ENCODE measurements at regions not wholly inside any gene's neighbourhood (a gene's known extent, or its start where the extent isn't known, plus 50 kb on each side); places are given as distances from the start of the nearest gene placed in this dataset.
"Not testable (repeated sequence)": the region's sequence is repeated elsewhere in the genome, so short reads cannot be mapped to it uniquely, and the experiment has no call there.

DNA sequence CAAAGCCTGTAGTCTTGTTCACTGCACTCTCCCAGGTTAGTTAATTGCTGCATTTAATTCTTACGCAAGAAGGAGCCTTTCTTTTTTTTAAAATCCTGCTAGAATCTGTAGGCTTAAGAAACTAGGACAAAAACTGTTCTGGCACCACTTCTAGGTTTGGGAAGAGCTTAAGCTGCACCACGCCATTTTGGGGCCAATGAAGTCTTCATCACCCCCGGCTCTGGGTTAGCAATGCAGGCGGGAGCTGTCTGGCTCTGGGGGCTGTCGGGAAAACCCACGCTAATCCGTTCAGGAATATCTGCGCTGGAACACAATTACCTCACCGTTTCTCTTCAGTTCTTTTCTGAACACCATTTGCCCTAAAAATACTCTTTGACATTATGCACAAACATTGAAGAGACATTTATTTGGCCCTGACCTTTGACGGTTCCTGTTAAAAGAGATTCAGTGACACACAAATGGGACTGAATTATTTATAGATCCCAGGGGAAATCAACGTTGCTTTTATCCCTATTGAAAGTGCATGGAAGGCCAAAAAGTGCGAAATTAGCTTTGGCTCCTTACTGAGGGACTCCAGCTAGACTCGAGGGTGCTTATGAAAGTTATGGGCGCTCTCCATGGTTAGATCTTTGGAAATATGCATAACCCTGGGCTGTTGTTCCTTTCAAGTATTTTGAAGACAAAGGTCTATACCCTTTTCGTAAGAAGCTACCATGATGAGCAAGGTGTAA lies 249.2 kb downstream of the HAPSTR1 start:
- no peak for DNase-seq (ENCODE audit: low read depth in 2 of 2)

DNA sequence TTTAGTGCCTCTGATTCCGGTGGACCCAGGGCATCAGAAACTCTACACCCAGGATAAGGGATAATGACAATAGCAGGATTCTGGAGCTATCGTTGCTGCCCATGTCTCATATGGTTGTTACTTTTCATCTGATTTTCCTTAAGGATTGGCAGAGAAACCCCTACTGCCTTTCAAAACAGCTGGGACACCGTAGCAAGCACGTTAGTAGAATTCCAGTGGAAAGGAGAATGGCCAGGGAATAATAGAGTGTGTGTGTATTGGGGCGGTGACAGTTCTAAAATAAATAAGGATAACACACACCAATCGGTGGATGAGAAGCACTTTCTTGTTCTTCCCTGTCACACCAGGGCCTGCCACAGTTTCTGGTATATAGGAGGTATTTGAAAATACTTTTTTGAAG lies 251.8 kb downstream of the HAPSTR1 start:
- no peak for DNase-seq (ENCODE audit: low read depth in 2 of 2)

DNA sequence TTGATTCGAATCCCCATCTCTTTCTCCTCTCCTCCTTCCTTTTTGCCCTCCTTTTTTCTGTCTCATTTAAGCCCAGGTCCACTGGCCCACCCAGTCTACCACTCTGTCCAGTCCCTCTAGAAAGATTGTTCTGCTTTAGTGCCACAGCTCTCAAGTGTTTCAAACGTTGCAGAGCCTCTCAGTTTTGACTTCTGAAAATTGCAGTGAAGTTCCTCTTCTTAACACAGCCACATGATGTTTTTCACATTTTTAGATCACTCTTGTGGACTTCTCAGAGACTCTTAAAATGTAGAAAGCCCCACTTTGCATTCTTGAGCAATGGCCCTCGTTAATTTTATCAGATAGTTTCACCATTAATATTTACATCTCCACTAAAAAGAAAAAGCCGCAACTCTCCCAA lies 253.1 kb downstream of the HAPSTR1 start:
- DNase-seq (ENCODE audit: low read depth in 2 of 2) = no peak

DNA sequence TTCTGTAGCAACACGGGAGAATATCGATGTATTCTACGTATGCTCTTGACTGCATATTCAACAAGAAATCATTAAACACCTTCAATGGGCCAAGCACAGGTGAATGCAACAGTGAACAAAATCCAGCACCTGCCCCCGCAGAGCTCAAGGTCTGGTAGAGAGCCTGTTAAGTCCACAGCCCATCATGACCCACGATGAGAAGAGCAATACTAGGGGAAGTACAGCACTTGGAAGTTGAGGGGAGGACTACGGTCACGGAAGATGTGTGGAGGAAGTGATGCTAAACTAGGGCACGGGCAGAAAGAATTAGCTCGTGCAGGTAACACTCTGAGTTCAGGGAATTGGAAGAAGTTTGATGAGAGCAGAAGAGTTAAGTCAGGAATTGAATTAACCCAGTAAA lies 253.6 kb downstream of the HAPSTR1 start:
- DNase-seq (ENCODE audit: low read depth in 2 of 2) = no peak

DNA sequence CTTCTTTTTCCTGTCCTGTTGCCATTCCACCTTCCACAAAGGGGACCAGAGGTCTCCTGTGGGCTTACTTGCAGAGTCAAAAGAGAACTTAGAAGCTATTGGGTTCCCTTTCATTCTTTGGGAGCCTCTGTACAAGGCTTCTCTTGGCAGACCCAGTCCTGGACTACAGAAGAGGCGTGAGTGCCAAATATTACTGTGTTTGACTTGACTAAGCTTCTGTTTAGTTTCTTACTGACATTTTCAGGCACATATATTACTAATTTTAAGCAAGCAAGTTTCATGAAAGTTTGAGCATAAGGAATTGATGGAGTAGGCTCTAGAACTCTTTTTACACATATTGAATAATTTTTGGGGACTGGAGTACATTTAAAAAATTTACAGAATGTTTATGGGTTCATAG lies 254.4 kb downstream of the HAPSTR1 start:
- DNase-seq (ENCODE audit: low read depth in 2 of 2) = no peak

DNA sequence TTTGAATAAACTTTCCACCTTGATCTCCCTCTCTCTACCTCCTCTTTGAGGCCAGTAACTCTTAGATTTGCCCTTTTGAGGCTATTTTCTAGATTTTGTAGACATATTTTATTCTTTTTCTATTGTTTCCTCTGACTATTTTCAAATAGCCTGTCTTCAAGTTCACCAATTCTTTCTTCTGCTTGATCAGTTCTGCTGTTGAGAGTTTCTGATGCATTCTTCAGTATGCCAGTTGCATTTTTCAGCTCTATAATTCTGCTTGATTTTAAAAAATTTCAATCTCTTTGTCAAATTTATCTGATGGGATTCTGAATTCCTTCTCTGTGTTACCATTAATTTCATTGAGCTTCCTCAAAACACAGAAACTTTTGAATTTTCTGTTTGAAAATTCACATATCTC lies 257.5 kb downstream of the HAPSTR1 start:
- DNase-seq (ENCODE audit: low read depth in 2 of 2) = no peak

DNA sequence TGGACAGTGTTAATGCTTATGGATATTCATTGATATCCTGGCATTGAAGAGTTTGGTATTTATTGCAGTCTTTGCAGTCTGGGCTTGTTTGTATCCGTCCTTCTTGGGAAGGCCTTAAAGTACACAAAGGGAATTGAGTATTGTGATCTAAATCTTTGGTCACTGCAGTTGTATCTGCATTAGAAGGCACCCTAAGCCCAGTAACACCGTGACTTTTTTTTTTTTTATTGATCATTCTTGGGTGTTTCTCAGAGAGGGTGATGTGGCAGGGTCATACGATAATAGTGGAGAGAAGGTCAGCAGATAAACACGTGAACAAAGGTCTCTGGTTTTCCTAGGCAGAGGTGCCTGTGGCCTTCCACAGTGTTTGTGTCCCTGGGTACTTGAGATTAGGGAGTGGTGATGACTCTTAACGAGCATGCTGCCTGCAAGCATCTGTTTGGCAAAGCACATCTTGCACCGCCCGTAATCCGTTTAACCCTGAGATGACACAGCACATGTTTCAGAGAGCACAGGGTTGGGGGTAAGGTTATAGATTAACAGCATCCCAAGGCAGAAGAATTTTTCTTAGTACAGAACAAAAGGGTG lies 258.0 kb downstream of the HAPSTR1 start:
- DNase-seq (ENCODE audit: low read depth in 2 of 2) = not testable (repeated sequence)

DNA sequence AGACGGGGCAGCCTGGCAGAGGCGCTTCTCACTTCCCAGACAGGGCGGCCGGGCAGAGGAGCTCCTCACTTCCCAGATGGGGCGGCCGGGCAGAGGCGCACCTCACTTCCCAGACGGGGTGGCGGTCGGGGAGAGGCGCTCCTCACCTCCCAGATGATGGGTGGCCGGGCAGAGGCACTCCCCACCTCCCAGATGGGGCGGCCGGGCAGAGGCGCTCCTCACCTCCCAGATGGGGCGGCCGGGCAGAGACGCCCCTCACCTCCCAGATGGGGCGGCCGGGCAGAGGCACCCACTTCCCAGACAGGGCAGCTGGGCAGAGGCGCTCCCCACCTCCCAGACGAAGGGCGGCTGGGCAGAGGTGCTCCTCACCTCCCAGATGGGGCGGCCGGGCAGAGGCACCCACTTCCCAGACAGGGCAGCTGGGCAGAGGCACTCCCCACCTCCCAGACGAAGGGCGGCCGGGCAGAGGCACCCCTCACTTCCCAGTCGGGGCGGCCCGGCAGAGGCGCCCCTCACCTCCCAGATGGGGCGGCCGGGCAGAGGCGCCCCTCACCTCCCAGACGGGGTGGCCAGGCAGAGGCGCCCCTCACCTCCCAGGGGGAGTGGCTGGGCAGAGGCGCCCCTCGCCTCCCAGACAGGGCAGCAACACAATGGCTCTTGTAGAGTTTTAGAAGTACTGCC lies 258.8 kb downstream of the HAPSTR1 start:
- not testable (repeated sequence) for DNase-seq (ENCODE audit: low read depth in 2 of 2)

DNA sequence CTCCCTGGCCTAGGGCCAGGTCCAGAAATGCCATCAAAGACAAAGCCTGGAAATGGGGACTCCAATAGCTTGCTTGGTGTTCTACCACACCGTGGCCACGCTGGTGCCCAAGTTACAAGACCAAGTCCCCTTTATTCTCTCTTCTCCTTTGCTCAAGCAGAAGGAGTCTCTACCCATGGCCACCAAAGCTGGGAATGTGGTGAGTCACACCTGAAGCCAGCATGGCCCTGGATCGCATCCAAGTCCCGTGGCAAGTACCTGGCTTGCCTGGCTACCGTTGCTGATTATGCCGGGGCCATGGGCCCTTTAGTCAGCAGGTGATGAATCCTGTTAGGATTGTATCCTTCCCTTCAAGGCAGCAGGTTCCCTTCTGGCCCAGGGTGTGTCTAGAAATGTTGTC lies 260.0 kb downstream of the HAPSTR1 start:
- no peak for DNase-seq (ENCODE audit: low read depth in 2 of 2)

DNA sequence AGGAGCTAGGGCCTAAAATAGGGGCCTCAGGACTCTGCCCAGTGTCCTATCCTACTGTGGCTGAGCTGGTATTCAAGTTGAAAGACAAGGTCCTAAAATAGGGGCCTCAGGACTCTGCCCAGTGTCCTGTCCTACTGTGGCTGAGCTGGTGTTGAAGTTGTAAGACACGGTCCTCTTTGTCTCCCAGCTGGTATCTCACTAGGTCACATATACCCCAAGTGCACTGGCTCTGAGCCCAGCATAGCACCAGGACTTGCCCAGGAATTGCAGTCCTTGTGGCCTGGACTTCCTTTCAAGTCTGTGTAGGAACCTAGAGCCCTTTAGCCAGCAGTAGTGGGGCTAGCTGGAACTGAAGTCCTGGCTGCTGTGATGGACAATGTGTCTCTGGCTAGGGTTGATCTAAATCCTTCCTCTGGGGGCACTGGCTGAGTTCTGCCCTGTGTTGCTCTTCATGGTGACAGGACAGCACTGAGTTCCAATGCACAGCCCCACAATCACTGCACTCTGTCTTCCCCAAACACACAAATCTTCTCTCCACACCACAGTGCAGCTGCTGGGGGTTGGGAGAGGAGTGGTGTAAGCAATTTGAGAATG lies 260.5 kb downstream of the HAPSTR1 start:
- DNase-seq (ENCODE audit: low read depth in 2 of 2) = no peak

DNA sequence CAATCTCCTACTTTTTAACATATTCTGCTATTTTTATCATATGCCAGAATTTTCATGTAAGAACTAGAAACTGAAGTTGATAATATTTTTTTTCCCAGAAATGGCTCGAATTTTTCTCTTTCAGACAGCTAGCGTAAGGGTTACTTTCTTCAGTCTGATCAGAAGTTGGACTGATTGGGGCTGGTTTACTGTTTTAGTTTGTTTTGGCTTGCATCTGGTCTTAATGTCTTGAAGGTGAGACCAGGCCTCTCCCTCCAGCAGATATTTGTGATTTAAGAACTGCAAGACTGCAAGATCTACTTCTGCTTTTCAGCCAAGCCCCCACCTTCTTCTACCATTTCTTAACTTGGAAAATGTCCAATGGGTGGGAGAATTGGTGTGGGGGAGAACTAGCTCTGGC lies 266.4 kb downstream of the HAPSTR1 start:
- DNase-seq (ENCODE audit: low read depth in 2 of 2) = no peak

DNA sequence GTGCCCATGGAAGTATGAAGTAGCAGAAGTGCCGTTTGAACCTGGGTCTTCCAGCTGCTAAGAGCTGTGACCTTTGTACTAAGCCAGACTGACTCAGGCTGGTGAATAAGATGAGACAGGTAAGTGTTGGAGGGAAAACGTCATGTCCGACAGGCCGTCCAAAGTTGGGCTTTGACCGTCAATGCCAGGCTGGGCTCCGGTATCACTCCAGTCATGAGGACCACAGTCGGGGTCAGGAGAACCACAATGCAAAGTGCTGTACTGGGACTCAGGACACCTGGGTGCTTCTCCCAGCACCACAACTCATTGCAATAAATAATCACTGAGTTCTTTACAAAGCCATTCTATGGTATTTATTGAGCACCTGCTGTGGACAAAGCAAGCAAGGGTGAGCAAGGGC lies 268.6 kb downstream of the HAPSTR1 start:
- no peak for DNase-seq (ENCODE audit: low read depth in 2 of 2)

DNA sequence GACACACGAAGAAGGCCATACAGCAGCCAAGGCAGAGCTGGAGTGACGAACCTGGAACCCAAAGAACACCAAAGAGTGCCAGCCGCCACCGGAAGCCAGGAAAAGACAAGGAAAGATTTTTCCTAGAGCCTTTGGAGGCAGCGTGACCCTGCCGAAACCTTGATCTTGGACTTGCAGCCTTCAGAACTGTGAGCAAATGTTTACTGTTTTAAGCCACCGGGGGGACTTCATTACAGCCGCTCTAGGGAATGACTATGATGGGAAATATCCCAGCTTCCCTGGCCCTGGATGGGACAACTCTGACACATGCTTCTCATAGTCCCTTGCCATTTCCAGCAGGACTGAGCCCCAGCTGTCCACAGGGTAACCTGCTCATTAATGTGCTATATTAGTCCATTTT lies 270.6 kb downstream of the HAPSTR1 start:
- DNase-seq (ENCODE audit: low read depth in 2 of 2) = no peak

DNA sequence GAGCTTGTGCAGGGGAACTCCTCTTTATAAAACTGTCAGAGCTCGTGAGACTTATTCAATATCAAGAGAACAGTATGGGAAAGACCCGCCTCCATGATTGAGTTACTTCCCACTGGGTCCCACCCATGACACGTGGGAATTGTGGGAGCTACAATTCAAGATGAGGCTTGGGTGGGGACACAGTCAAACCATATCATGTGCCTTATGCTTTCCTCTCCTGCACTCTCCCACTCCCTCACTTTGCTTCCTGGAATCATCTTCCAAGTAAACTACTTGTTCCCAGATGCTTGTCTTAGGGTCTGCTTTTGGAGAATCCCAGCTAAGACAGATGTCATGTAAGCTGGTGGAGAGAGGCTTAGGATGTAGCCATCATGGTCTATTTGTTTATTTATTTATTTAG lies 271.2 kb downstream of the HAPSTR1 start:
- DNase-seq (ENCODE audit: low read depth in 2 of 2) = no peak

DNA sequence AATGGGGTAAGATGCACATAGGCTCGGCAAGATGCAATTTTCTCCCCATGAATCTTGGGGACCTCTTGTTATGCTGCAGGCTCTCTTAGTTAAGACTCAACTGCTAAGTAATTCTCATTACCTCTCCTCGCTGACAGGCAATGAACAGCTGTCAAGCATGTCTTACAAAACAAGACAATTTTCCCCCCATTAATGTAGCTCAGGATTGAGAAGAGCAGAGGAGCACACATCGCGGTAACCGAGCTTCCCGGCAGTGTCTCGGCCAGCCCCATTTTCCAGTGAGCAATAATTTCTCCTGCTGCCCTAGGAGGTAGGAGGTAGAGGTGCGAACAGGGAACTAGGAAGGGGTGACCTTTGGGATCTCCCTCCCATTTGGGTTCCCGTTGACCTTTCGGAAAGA lies 272.1 kb downstream of the HAPSTR1 start:
- no peak for DNase-seq (ENCODE audit: low read depth in 2 of 2)

DNA sequence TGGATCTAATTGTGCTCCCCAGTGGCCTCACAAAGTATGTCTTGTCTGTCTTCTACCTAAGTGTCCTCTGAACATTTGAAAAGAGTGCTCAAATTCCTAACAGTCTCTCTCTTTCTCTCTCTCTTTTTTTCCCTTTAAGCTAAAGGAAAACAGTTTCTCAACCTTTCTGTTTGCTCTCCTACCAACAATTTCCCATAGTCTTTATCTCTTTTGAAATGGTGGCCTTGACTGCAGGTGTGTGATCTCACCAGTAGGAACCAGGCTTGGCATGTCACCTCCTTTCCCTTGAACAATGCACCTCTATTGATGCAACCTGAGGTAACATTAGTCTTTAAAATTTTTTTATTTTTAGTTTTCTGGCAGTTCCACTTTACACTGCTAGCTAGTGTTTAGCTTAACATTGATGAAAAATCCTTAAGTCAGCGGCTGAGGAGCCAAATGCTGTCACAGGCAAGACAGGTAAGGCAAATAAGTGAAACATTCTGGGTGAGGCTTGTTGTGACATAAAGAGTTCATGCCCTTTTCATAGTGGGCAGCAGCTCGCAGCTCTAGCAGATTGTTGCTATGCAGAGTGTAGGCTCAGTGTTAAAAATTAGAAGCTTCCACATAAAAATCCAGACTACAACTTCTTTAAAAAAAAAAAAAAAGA lies 273.4 kb downstream of the HAPSTR1 start:
- DNase-seq (ENCODE audit: low read depth in 2 of 2) = no peak

DNA sequence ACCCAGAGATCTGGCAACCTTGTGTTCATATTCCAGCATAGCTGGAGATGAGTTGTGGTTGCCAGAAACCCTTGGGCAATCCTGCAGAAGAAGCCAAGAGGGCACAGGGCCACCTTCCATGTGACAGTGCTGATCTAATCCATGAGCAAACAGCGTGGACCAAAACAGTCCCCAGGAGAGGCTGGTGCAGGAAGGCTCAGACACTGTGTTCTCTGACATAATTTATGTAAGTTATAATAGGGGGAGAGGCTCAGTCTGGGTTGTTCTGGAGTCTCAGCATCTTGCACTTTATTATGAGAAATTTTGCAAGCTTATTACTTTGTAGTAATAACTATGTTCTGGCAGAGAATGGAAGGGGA lies 273.9 kb downstream of the HAPSTR1 start:
- DNase-seq (ENCODE audit: low read depth in 2 of 2) = no peak

DNA sequence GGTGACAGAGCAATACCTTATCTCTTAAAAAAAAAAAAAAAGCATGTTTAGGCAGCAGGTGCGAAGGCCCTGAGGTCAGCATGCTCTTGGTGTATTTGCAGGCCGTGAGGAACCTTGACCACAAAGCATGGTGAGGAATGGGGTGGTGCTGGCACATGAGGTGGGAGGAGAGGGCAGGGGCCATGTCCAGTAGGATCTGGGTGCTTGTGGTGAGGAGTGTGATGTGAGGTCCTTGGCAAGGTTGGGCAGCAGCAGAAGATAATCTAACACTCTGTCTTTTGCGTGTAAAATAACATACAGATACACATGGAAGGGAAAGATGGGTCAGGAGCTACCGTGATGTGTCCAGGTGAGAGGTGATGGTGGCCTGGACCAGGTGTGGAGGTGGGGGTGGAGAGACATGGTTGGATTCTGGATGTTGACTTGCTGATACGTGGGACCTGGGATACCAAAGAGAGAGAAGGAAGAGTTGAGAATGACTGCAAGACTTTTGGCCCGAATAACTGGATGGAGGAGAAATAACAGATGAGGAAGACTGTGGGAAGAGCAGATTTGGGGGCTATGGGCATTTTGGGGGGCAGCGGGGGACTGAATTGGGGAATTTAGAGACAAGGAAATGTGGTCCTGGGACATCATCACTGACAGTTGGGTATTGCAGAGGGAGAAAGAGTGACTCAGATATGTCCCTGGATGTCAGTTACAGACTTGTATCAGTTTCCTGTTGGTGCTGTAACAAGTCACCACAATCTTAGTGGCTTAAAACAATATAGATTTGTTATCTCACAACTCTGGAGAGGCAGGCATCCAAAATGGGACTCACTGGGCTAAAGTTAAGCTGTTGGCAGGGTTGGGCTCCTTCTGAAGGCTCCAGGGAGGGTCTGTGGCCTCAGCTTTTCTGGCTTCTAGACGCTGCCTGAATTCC lies 274.9 kb downstream of the HAPSTR1 start:
- no peak for DNase-seq (ENCODE audit: low read depth in 2 of 2)

DNA sequence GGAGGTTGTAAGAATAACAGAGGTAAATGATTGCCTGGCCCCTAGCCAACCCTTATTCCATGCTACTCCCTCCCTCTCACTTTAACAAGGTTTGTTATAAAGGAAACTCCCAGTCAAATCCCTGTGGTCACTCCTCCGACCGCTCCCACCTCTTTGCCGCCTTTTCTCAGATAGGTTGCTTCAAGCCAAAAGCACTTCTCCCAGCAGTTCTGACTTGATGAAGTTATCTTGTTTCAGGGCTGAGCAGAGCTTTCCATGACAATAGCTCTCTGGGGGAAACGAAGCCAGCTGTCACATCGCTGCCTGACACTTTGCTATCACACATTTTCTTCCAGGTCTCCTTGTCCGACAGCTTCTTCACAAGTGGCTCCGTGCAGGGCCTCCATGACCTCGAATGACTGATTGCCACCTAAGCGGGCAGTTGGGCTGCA lies 278.6 kb downstream of the HAPSTR1 start:
- no peak for DNase-seq (ENCODE audit: low read depth in 2 of 2)

DNA sequence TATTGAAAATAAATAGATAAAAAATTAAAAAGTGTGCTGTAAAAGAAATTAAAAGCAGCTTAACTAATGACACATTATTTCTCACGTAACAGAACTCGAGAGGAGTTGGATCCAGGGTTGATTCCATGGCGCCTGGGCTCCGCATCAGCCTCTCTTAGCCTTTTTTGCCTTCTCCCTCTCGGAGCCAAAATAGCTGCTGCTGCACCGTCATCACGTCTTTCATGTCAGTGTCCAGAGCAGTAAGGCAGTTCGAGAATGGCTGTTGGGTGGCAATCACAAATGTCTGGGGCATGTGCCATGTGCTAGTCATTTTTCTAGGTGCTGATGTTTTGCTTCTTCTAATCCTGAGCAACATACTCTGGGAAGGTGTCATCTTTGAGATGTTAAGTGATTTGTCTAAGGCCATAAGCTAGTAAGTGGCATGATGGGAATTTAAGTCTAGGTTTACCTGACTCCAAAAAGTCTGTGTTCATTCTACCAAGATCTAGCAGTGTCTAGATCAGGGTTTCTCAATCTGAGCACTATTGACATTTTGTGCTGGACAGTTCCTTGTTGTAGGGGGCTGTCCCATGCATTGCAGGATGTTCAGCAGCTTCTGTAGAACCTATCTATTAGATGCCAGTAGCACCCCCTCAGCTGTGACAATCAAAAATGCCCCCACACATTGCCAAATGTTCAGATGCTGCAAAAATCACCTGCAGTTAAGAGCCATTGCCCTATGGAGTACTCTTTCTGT lies 280.4 kb downstream of the HAPSTR1 start:
- no peak for DNase-seq (ENCODE audit: low read depth in 2 of 2)

All from fibroblast of skin of left quadriceps (primary cell).